ENCODE measurements at regions not wholly inside any gene's neighbourhood (a gene's known extent, or its start where the extent isn't known, plus 50 kb on each side); places are given as distances from the start of the nearest gene placed in this dataset.

DNA sequence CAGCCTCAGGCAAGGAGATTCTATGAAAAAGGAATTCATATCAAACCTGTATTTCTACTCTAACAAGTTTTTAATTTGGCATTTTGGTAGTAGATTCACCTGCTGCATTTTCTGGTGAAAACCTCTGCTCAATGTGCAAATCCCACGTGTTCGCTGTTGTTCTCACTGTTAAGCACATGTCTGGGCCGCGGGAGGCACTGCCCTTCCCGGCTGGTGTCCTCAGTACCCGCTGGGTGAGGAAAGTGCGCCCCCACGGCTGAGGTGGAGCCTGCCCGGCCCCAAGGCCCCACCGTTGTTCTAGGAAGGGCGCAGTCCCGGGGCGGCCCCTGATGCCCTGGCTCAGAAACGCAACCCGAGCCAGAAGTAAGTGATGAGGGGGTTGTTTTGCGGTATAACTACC lies 193.4 kb upstream of the VWC2 start:
- no peak overlapping the region for H3K27ac Mint-ChIP-seq
- no peak overlapping the region for H3K4me3 Mint-ChIP-seq
- TF ChIP-seq CTCF (IDR thresholded peaks at IDR 0.05; ENCODE audit: unreplicated experiment in 3 of 3): no peak
- no peaks in the 10 kb centered on the region for H3K4me1 Mint-ChIP-seq
- H3K27me3 Mint-ChIP-seq (ENCODE audit: low read depth): no peaks in the 10 kb centered on the region
- H3K36me3 Mint-ChIP-seq (ENCODE audit: low read depth): no peaks in the 10 kb centered on the region
- H3K9me3 Mint-ChIP-seq: no peaks in the 10 kb centered on the region

GRCh38 chr7:49580761-49581160 lies 192.7 kb upstream of the VWC2 start:
- no peaks in the 10 kb centered on the region for H3K27me3 Mint-ChIP-seq (ENCODE audit: low read depth)
- no peaks in the 10 kb centered on the region for H3K36me3 Mint-ChIP-seq (ENCODE audit: low read depth)
- no peaks in the 10 kb centered on the region for H3K9me3 Mint-ChIP-seq
- H3K4me3 Mint-ChIP-seq: no peak overlapping the region
- no peak for TF ChIP-seq CTCF (IDR thresholded peaks at IDR 0.05; ENCODE audit: unreplicated experiment in 3 of 3)
- H3K4me1 Mint-ChIP-seq: no peaks in the 10 kb centered on the region
- H3K27ac Mint-ChIP-seq: no peak overlapping the region

DNA sequence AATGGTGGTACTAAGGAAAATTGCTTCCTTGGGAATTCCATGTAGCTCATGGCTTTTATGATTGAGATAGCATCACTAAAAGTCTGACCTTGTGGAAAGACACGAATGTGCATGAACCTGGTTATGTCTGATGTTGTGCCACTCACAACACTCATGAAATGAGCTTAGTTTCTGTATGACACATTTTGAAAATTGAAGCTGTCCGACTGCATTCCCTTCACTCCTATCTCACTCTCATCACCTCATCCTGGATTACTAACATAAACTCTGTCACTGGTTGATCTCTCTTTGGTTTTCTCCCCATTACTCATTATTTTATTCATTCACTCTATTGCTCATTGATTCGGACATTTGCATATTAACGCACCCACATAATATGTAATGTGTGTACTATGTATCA lies 190.0 kb upstream of the VWC2 start:
- Mint-ChIP-seq H3K27me3 (ENCODE audit: low read depth) (no peaks in the 10 kb centered on the region), H3K27ac (no peak overlapping the region), H3K4me3 (no peak overlapping the region), H3K9me3 (no peaks in the 10 kb centered on the region), H3K4me1 (no peaks in the 10 kb centered on the region), H3K36me3 (ENCODE audit: low read depth) (no peaks in the 10 kb centered on the region)
- TF ChIP-seq CTCF (IDR thresholded peaks at IDR 0.05; ENCODE audit: unreplicated experiment in 3 of 3): no peak

- H3K27me3 Mint-ChIP-seq (ENCODE audit: low read depth): no peaks in the 10 kb centered on the region
Observed at GRCh38 chr7:49596701-49597491, 176.5 kb upstream of the VWC2 start.

GRCh38 chr7:49597805-49598204 lies 175.6 kb upstream of the VWC2 start:
- no peak for TF ChIP-seq CTCF (IDR thresholded peaks at IDR 0.05; ENCODE audit: unreplicated experiment in 3 of 3)
- Mint-ChIP-seq H3K27ac (no peak overlapping the region), H3K27me3 (ENCODE audit: low read depth) (no peaks in the 10 kb centered on the region), H3K36me3 (ENCODE audit: low read depth) (no peaks in the 10 kb centered on the region), H3K9me3 (no peaks in the 10 kb centered on the region), H3K4me3 (no peak overlapping the region), H3K4me1 (no peaks in the 10 kb centered on the region)

More at GRCh38 chr7:49596701-49597491, 176.5 kb upstream of the VWC2 start:
- Mint-ChIP-seq H3K36me3 (ENCODE audit: low read depth) (no peaks in the 10 kb centered on the region), H3K27ac (no peak overlapping the region), H3K9me3 (no peaks in the 10 kb centered on the region), H3K4me3 (no peak overlapping the region), H3K4me1 (no peaks in the 10 kb centered on the region)
- no peak for TF ChIP-seq CTCF (IDR thresholded peaks at IDR 0.05; ENCODE audit: unreplicated experiment in 3 of 3)

- Mint-ChIP-seq H3K36me3 (ENCODE audit: low read depth) (no peaks in the 10 kb centered on the region), H3K27ac (no peak overlapping the region), H3K27me3 (ENCODE audit: low read depth) (no peaks in the 10 kb centered on the region), H3K4me3 (no peak overlapping the region), H3K4me1 (no peaks in the 10 kb centered on the region), H3K9me3 (peaks cover 19% of the 10 kb centered on the region)
- no peak for TF ChIP-seq CTCF (IDR thresholded peaks at IDR 0.05; ENCODE audit: unreplicated experiment in 3 of 3)
Observed at GRCh38 chr7:49611951-49612350, 161.5 kb upstream of the VWC2 start.

All from nephron (organoid).